ENCODE measurements at regions not wholly inside any gene's neighbourhood (a gene's known extent, or its start where the extent isn't known, plus 50 kb on each side); places are given as distances from the start of the nearest gene placed in this dataset.

GRCh38 chr16:76108460-76108859 lies 168.7 kb upstream of the CNTNAP4 start:
- TF ChIP-seq CTCF (conservative IDR thresholded peaks at IDR 0.05; ENCODE audit: low read depth in 2 of 2) (peak; percentile 41 to 45), EZH2 (IDR thresholded peaks at IDR 0.05; ENCODE audit: low read depth, unreplicated experiment) (no peak), CREB1 (CRISPR knock-in tag; IDR thresholded peaks at IDR 0.05; ENCODE audit: low read depth) (no peak), ZNF114 (CRISPR knock-in tag; IDR thresholded peaks at IDR 0.05) (no peak), EZH2phosphoT487 (IDR thresholded peaks at IDR 0.05; ENCODE audit: unreplicated experiment) (no peak)

Data from GM23338 (cell line).